ENCODE measurements at regions not wholly inside any gene's neighbourhood (a gene's known extent, or its start where the extent isn't known, plus 50 kb on each side); places are given as distances from the start of the nearest gene placed in this dataset.

- no peak for FAIRE-seq
- no peak for TF ChIP-seq CTCF (IDR thresholded peaks at IDR 0.05; ENCODE audit: borderline replicate concordance, extremely low read depth, insufficient read depth)
Observed at GRCh38 chr9:111107141-111107540, 68.9 kb upstream of the LPAR1 start.

DNA sequence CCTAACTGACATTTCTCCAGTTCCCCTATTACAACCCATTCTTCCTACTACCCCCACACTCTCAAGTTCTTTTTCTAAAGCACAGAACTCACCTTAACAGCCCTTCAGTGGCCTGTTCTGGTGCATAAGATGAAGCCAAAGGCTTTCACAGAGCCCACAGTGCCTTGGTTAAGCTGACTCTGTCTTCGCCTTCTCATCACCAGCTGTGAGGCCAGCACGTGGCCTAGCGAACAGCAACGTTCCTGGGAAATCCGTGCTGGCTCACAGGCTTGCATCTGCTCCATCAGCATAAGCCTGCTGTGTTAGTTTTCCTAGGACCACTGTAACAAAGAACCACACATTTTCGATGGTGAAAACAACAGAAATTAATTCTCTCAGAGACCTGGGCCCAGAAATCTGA, 67.9 kb upstream of the LPAR1 start:
- Histone ChIP-seq H3K9me3 (ENCODE audit: control insufficient read depth in 2 of 3, insufficient read depth in 1 of 3, low read length in 3 of 3) (no peaks in the 10 kb centered on the region), H3K4me3 (ENCODE audit: low read length in 3 of 3) (no peak overlapping the region), H3K27ac (ENCODE audit: low read depth in 2 of 2, low read length in 2 of 2) (no peak overlapping the region), H3K27me3 (ENCODE audit: control insufficient read depth, insufficient read depth, low read length) (no peaks in the 10 kb centered on the region), H3K36me3 (ENCODE audit: control insufficient read depth in 2 of 3, insufficient read depth in 3 of 3, low read length in 3 of 3) (no peaks in the 10 kb centered on the region), H3K4me1 (ENCODE audit: control insufficient read depth in 2 of 3, insufficient read depth in 2 of 3, low read depth in 1 of 3, low read length in 3 of 3) (no peaks in the 10 kb centered on the region), H3K9ac (ENCODE audit: low read length in 3 of 3) (no peak overlapping the region)
- intact Hi-C loops (cut with DNase I) = no loop called here
- no peak for TF ChIP-seq CTCF (IDR thresholded peaks at IDR 0.05; ENCODE audit: borderline replicate concordance, extremely low read depth, insufficient read depth)
- FAIRE-seq (no peak), DNase-seq (no peak)

More at GRCh38 chr9:111107141-111107540, 68.9 kb upstream of the LPAR1 start:
- Histone ChIP-seq H3K9me3 (ENCODE audit: control insufficient read depth in 2 of 3, insufficient read depth in 1 of 3, low read length in 3 of 3) (no peaks in the 10 kb centered on the region), H3K36me3 (ENCODE audit: control insufficient read depth in 2 of 3, insufficient read depth in 3 of 3, low read length in 3 of 3) (no peaks in the 10 kb centered on the region), H3K4me3 (ENCODE audit: low read length in 3 of 3) (no peak overlapping the region), H3K4me1 (ENCODE audit: control insufficient read depth in 2 of 3, insufficient read depth in 2 of 3, low read depth in 1 of 3, low read length in 3 of 3) (no peaks in the 10 kb centered on the region), H3K9ac (ENCODE audit: low read length in 3 of 3) (no peak overlapping the region), H3K27ac (ENCODE audit: low read depth in 2 of 2, low read length in 2 of 2) (no peak overlapping the region), H3K27me3 (ENCODE audit: control insufficient read depth, insufficient read depth, low read length) (no peaks in the 10 kb centered on the region)
- intact Hi-C loops (cut with DNase I) = no loop called here
- no peak for DNase-seq

DNA sequence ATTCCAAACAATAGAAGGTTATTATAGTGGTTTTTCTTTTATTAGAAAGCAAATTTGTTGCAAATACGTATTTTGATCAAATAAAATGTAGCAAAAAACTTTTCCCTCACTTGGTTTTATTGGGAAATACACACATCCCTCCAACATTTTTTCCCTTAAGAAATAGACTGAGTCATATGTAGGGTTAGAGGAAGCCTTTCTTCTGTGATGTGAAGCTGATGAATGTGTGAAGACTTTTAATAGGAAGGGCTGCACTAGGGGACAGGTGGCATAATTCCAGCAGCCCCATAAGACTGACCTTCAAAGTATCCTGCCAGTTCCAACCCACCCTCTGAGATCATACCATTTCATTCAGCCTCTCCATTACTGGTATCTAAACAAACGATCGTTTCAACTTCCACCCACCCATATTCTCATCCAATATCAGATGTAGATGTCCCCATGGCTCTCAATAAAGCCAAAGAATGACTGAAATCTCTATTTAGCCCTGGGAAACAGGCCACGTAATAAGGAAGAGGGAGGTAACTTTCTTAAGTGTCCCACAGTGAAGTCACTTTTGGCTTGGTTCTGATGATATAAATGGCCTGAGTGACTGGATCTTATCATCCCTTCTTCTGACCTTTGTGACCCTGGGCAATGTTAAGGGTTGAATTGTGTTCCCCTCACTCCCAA, 64.7 kb upstream of the LPAR1 start:
- TF ChIP-seq CTCF (IDR thresholded peaks at IDR 0.05; ENCODE audit: borderline replicate concordance, extremely low read depth, insufficient read depth) = no peak
- intact Hi-C loops (cut with DNase I) = no loop called here
- Histone ChIP-seq H3K9ac (ENCODE audit: low read length in 3 of 3) (no peak overlapping the region), H3K27me3 (ENCODE audit: control insufficient read depth, insufficient read depth, low read length) (no peaks in the 10 kb centered on the region), H3K9me3 (ENCODE audit: control insufficient read depth in 2 of 3, insufficient read depth in 1 of 3, low read length in 3 of 3) (no peaks in the 10 kb centered on the region), H3K27ac (ENCODE audit: low read depth in 2 of 2, low read length in 2 of 2) (no peak overlapping the region), H3K36me3 (ENCODE audit: control insufficient read depth in 2 of 3, insufficient read depth in 3 of 3, low read length in 3 of 3) (no peaks in the 10 kb centered on the region), H3K4me3 (ENCODE audit: low read length in 3 of 3) (no peak overlapping the region), H3K4me1 (ENCODE audit: control insufficient read depth in 2 of 3, insufficient read depth in 2 of 3, low read depth in 1 of 3, low read length in 3 of 3) (no peaks in the 10 kb centered on the region)
- no peak for DNase-seq
- no peak for FAIRE-seq
